Mesenchymal stem cell (in vitro differentiated cells and primary cell): ENCODE measurements at regions not wholly inside any gene's neighbourhood (a gene's known extent, or its start where the extent isn't known, plus 50 kb on each side); places are given as distances from the start of the nearest gene placed in this dataset.
"Not testable (repeated sequence)": the region's sequence is repeated elsewhere in the genome, so short reads cannot be mapped to it uniquely, and the experiment has no call there.

Source experiments
- DNase-seq: peaks from one replicate; pipeline ENCODE4 v3.0.0-alpha.2; 2013
- H2AFZ ChIP-seq: one replicate; pipeline ENCODE4 v1.6.1; 2013; ENCODE audit warnings: low read depth, mild to moderate bottlenecking, control low read depth, inconsistent platforms, low read length, moderate library complexity
- H2AK5ac ChIP-seq: 2 replicates; pipeline ENCODE4 v1.6.1; 2013; ENCODE audit warnings: low read length, moderate library complexity, mild to moderate bottlenecking, inconsistent platforms; ENCODE audit not compliant: severe bottlenecking
- H2BK120ac ChIP-seq: one replicate; pipeline ENCODE4 v1.6.1; 2013; ENCODE audit warnings: low read depth, mild to moderate bottlenecking, inconsistent platforms, low read length, moderate library complexity
- H2BK12ac ChIP-seq, 2 experiments: one replicate each; pipeline ENCODE4 v1.6.1; 2013; ENCODE audit warnings: inconsistent platforms in 2 of 2, low read length in 2 of 2, mild to moderate bottlenecking in 2 of 2, moderate library complexity in 2 of 2, control low read depth in 1 of 2
- H2BK15ac ChIP-seq: one replicate; pipeline ENCODE4 v1.6.1; 2013; ENCODE audit warnings: mild to moderate bottlenecking, low read depth, inconsistent platforms; ENCODE audit not compliant: poor library complexity, severe bottlenecking
- H2BK5ac ChIP-seq: 2 replicates; pipeline ENCODE4 v1.6.1; 2013; ENCODE audit warnings: low read depth, mild to moderate bottlenecking, low read length, control low read depth, inconsistent platforms; ENCODE audit not compliant: poor library complexity, severe bottlenecking
- H3K14ac ChIP-seq, 2 experiments: one replicate each; pipeline ENCODE4 v1.6.1; 2013; ENCODE audit warnings: inconsistent platforms in 2 of 2, low read length in 2 of 2, control low read depth in 1 of 2, mild to moderate bottlenecking in 1 of 2, moderate library complexity in 1 of 2
- H3K18ac ChIP-seq, 2 experiments: one replicate each; pipeline ENCODE4 v1.6.1; 2013; ENCODE audit warnings: inconsistent platforms in 2 of 2, low read length in 2 of 2, control low read depth in 1 of 2, low read depth in 1 of 2, mild to moderate bottlenecking in 1 of 2
- H3K23ac ChIP-seq, 2 experiments: one replicate each; pipeline ENCODE4 v1.6.1; 2013; ENCODE audit warnings: inconsistent platforms in 2 of 2, low read length in 2 of 2, mild to moderate bottlenecking in 2 of 2, moderate library complexity in 2 of 2, control low read depth in 1 of 2
- H3K27ac ChIP-seq: 2 replicates; pipeline ENCODE4 v1.5.1; 2013; ENCODE audit warnings: mild to moderate bottlenecking, moderate library complexity, low read length, control low read depth, inconsistent platforms; ENCODE audit not compliant: poor library complexity, severe bottlenecking
- H3K27me3 ChIP-seq, 2 experiments: 2 replicates each; pipeline versions ENCODE4 v1.6.1 to v1.7.0; 2013; ENCODE audit warnings: low read length in 2 of 2, mild to moderate bottlenecking in 2 of 2, moderate library complexity in 2 of 2, control low read depth in 1 of 2, inconsistent platforms in 1 of 2; ENCODE audit not compliant: control insufficient read depth in 1 of 2, insufficient read depth in 1 of 2
- H3K36me3 ChIP-seq, 2 experiments: 2 replicates each; pipeline versions ENCODE4 v1.6.1 to v1.7.0; 2013; ENCODE audit warnings: low read length in 2 of 2, control low read depth in 1 of 2, inconsistent platforms in 1 of 2, low read depth in 1 of 2, mild to moderate bottlenecking in 1 of 2; ENCODE audit not compliant: insufficient read depth in 2 of 2, control insufficient read depth in 1 of 2
- H3K4ac ChIP-seq, 2 experiments: one replicate each; pipeline ENCODE4 v1.6.1; 2013; ENCODE audit warnings: inconsistent platforms in 2 of 2, low read length in 2 of 2, mild to moderate bottlenecking in 2 of 2, moderate library complexity in 2 of 2, control low read depth in 1 of 2, low read depth in 1 of 2
- H3K4me1 ChIP-seq: 2 replicates; pipeline ENCODE4 v1.6.1; 2013; ENCODE audit warnings: low read depth, low read length, control low read depth; ENCODE audit not compliant: control insufficient read depth, insufficient read depth
- H3K4me2 ChIP-seq: 2 replicates; pipeline ENCODE4 v1.6.1; 2013; ENCODE audit warnings: low read length, mild to moderate bottlenecking, inconsistent platforms; ENCODE audit not compliant: poor library complexity, severe bottlenecking
- H3K4me3 ChIP-seq, 2 experiments: 2 replicates each; pipeline versions ENCODE4 v1.5.1 to v1.7.0; 2013; ENCODE audit warnings: low read length in 2 of 2, mild to moderate bottlenecking in 2 of 2, control low read depth in 1 of 2, low read depth in 1 of 2; ENCODE audit not compliant: insufficient read depth in 1 of 2
- H3K79me1 ChIP-seq: replicated peaks from 2 replicates; pipeline ENCODE4 v1.6.1; 2013; ENCODE audit warnings: mild to moderate bottlenecking, control low read depth, low read length, inconsistent platforms; ENCODE audit not compliant: poor library complexity, severe bottlenecking
- H3K9ac ChIP-seq: 2 replicates; pipeline ENCODE4 v1.7.0; 2013; ENCODE audit warnings: mild to moderate bottlenecking, low read length, moderate library complexity
- H3K9me3 ChIP-seq: 2 replicates; pipeline ENCODE4 v1.7.0; 2013; ENCODE audit warnings: mild to moderate bottlenecking, low read length; ENCODE audit not compliant: control insufficient read depth
- H4K8ac ChIP-seq: one replicate; pipeline ENCODE4 v1.6.1; 2013; ENCODE audit warnings: inconsistent platforms, mild to moderate bottlenecking, low read length, moderate library complexity
- H4K91ac ChIP-seq: one replicate; pipeline ENCODE4 v1.6.1; 2013; ENCODE audit warnings: mild to moderate bottlenecking, low read length, inconsistent platforms
- WGBS: methylation state at CpG from one replicate; pipeline ENCODE4 v1.1.7; 2013; ENCODE audit warnings: mixed read lengths; 5-methylcytosine and 5-hydroxymethylcytosine counted together

GRCh38 chr7:114180556-114181266 is 233.9 kb upstream of the FOXP2 start:
- Histone ChIP-seq H3K4me1 (no peaks in the 10 kb centered on the region), H3K9ac (no peak overlapping the region), H2BK12ac (no peak overlapping the region), H3K4me3 (no peak overlapping the region), H3K36me3 (no peaks in the 10 kb centered on the region), H3K27ac (no peak overlapping the region), H3K9me3 (no peaks in the 10 kb centered on the region), H2BK120ac (no peak overlapping the region), H3K14ac (no peak overlapping the region), H2BK15ac (no peak overlapping the region), H4K91ac (no peak overlapping the region), H3K27me3 (no peaks in the 10 kb centered on the region), H4K8ac (no peak overlapping the region), H2BK5ac (no peak overlapping the region), H3K18ac (no peak overlapping the region), H3K4ac (no peak overlapping the region), H2AK5ac (no peak overlapping the region), H3K79me1 (no peaks in the 10 kb centered on the region), H3K4me2 (no peak overlapping the region), H3K23ac (no peak overlapping the region), H2AFZ (no peak overlapping the region)
- DNase-seq = no peak

- H3K9me3 ChIP-seq = no peaks in the 10 kb centered on the region
- no peaks in the 10 kb centered on the region for H3K36me3 ChIP-seq
- no peak overlapping the region for H3K9ac ChIP-seq
- H3K4me1 ChIP-seq = no peaks in the 10 kb centered on the region
- H2BK120ac ChIP-seq = no peak overlapping the region
- H3K79me1 ChIP-seq = no peaks in the 10 kb centered on the region
- no peak overlapping the region for H3K4ac ChIP-seq
- H2AK5ac ChIP-seq = no peak overlapping the region
- H2BK5ac ChIP-seq = no peak overlapping the region
- H4K91ac ChIP-seq = no peak overlapping the region
- no peak overlapping the region for H3K23ac ChIP-seq
- no peaks in the 10 kb centered on the region for H3K27me3 ChIP-seq
- H2BK12ac ChIP-seq = no peak overlapping the region
- H3K18ac ChIP-seq = no peak overlapping the region
- 33% methylated on average over 1 of the region's 4 CpGs for WGBS
- H3K4me2 ChIP-seq = no peak overlapping the region
- H2AFZ ChIP-seq = no peak overlapping the region
- no peak overlapping the region for H3K4me3 ChIP-seq
- no peak overlapping the region for H3K27ac ChIP-seq
- no peak overlapping the region for H2BK15ac ChIP-seq
- H3K14ac ChIP-seq = no peak overlapping the region
- H4K8ac ChIP-seq = no peak overlapping the region
- no peak for DNase-seq
Measured at GRCh38 chr7:114175125-114175524, 239.5 kb upstream of the FOXP2 start.

- no peak overlapping the region for H3K18ac ChIP-seq
- H3K4me3 ChIP-seq = no peak overlapping the region
- no peaks in the 10 kb centered on the region for H3K36me3 ChIP-seq
- DNase-seq = no peak
- H2BK5ac ChIP-seq = no peak overlapping the region
- no peaks in the 10 kb centered on the region for H3K9me3 ChIP-seq
- H3K14ac ChIP-seq = no peak overlapping the region
- no peak overlapping the region for H3K4ac ChIP-seq
- H4K8ac ChIP-seq = no peak overlapping the region
- H2AFZ ChIP-seq = no peak overlapping the region
- H3K4me1 ChIP-seq = no peaks in the 10 kb centered on the region
- no peak overlapping the region for H2BK15ac ChIP-seq
- H2AK5ac ChIP-seq = no peak overlapping the region
- H3K79me1 ChIP-seq = no peaks in the 10 kb centered on the region
- H2BK12ac ChIP-seq = no peak overlapping the region
- no peak overlapping the region for H3K23ac ChIP-seq
- no CpG with 5 or more reads among the region's 3 CpGs for WGBS
- no peak overlapping the region for H3K4me2 ChIP-seq
- no peaks in the 10 kb centered on the region for H3K27me3 ChIP-seq
- no peak overlapping the region for H3K27ac ChIP-seq
- no peak overlapping the region for H4K91ac ChIP-seq
- H3K9ac ChIP-seq = peak overlapping the region; percentile 34
- H2BK120ac ChIP-seq = no peak overlapping the region
Measured at GRCh38 chr7:114173170-114173890, 241.3 kb upstream of the FOXP2 start.

GRCh38 chr7:114169389-114169788 is 245.2 kb upstream of the FOXP2 start:
- not testable (repeated sequence) for H3K4ac ChIP-seq, H3K4me3 ChIP-seq, H3K18ac ChIP-seq, H3K9ac ChIP-seq, H3K27me3 ChIP-seq, H4K91ac ChIP-seq, H3K4me2 ChIP-seq, H3K79me1 ChIP-seq, H3K27ac ChIP-seq, H4K8ac ChIP-seq, H3K4me1 ChIP-seq, H2BK120ac ChIP-seq, H2BK12ac ChIP-seq, H3K9me3 ChIP-seq, H2BK5ac ChIP-seq, H2AK5ac ChIP-seq, H3K14ac ChIP-seq, H3K36me3 ChIP-seq, H3K23ac ChIP-seq, H2AFZ ChIP-seq, H2BK15ac ChIP-seq, DNase-seq
- 91% methylated on average over 2 of the region's 2 CpGs for WGBS
